B cell (primary cell): ENCODE measurements at regions not wholly inside any gene's neighbourhood (a gene's known extent, or its start where the extent isn't known, plus 50 kb on each side); places are given as distances from the start of the nearest gene placed in this dataset.

Experiments used
- ATAC-seq: fragments of 200-7000 bp; cut with Tn5 transposase; one replicate; pipeline ENCODE4 v1.10.0; 2021; ENCODE audit warnings: low read depth, mild to moderate bottlenecking, moderate number of reproducible peaks, moderate library complexity
- CTCF ChIA-PET: fragments of 350-600 bp; sonication (Branson Sonifier 250); formaldehyde crosslinking; loops from one replicate; lab custom pipeline; 2021; ENCODE audit warnings: antibody characterized with exemption, inconsistent platforms; lab: Charles Lee
- POLR2A ChIA-PET: fragments of 350-600 bp; sonication (Branson Sonifier 250); formaldehyde crosslinking; loops from one replicate; lab custom pipeline; 2021; ENCODE audit warnings: antibody characterized with exemption; lab: Charles Lee
- DNase-seq: peaks from one replicate; pipeline ENCODE4 v3.0.0; 2013
- H2AFZ ChIP-seq: 2 replicates; pipeline ENCODE4 v1.6.1; 2012; ENCODE audit warnings: mild to moderate bottlenecking, low read depth, low read length; ENCODE audit not compliant: insufficient read depth, poor library complexity, severe bottlenecking
- H3K27ac ChIP-seq, 2 donors: 1 replicate in 1 of 2; 2 replicates in 1 of 2; pipeline ENCODE4 v1.5.1; 2012 to 2013; ENCODE audit warnings: low read length in 2 of 2, mild to moderate bottlenecking in 2 of 2, moderate library complexity in 1 of 2
- H3K27me3 ChIP-seq, 4 experiments: fragments of 200-600 bp in 1 of 4; sonication (generic) in 1 of 4; replicated peaks in 1 of 4; 1 replicate in 2 of 4; 2 replicates in 2 of 4; pipeline versions ENCODE4 v1.6.1 to v1.7.0; 2013 to 2016; ENCODE audit warnings: low read length in 3 of 4, mild to moderate bottlenecking in 2 of 4, mixed read lengths in 1 of 4, moderate library complexity in 1 of 4; ENCODE audit not compliant: insufficient read depth in 4 of 4, control insufficient read depth in 3 of 4; ENCODE audit errors: control extremely low read depth in 1 of 4
- H3K36me3 ChIP-seq, 2 experiments: replicated peaks in 1 of 2; 1 replicate in 1 of 2; 2 replicates in 1 of 2; pipeline versions ENCODE4 v1.6.1 to v1.7.1; 2013; ENCODE audit warnings: low read length in 1 of 2; ENCODE audit not compliant: insufficient read depth in 2 of 2, control insufficient read depth in 1 of 2; ENCODE audit errors: control extremely low read depth in 1 of 2, extremely low read depth in 1 of 2
- H3K4me1 ChIP-seq, 2 donors: fragments of 200-600 bp in 1 of 2; sonication (generic) in 1 of 2; 1 replicate in 1 of 2; 2 replicates in 1 of 2; pipeline versions ENCODE4 v1.5.1 to v1.6.1; 2013 to 2017; ENCODE audit warnings: low read length in 2 of 2; ENCODE audit not compliant: control insufficient read depth in 2 of 2, insufficient read depth in 2 of 2
- H3K4me2 ChIP-seq: replicated peaks from 2 replicates; pipeline ENCODE3; 2012; ENCODE audit warnings: mild to moderate bottlenecking, low read depth, low read length; ENCODE audit not compliant: poor library complexity, severe bottlenecking
- H3K4me3 ChIP-seq, 5 experiments: fragments of 200-600 bp in 1 of 5; sonication (generic) in 1 of 5; 1 replicate in 3 of 5; 2 replicates in 2 of 5; pipeline versions ENCODE4 v1.5.1 to v1.7.0; 2011 to 2016; ENCODE audit warnings: low read length in 4 of 5, mild to moderate bottlenecking in 4 of 5, low read depth in 2 of 5, control low read depth in 1 of 5, moderate library complexity in 1 of 5; ENCODE audit not compliant: insufficient read depth in 1 of 5; ENCODE audit errors: control extremely low read depth in 1 of 5, extremely low read depth in 1 of 5
- H3K79me2 ChIP-seq: fragments of 200-600 bp; sonication (generic); one replicate; pipeline ENCODE4 v1.6.0; 2016; ENCODE audit warnings: low read length; ENCODE audit not compliant: control insufficient read depth, insufficient read depth
- H3K9ac ChIP-seq: fragments of 200-600 bp; sonication (generic); 2 replicates; pipeline ENCODE4 v1.6.1; 2017; ENCODE audit warnings: mild to moderate bottlenecking, low read length, moderate library complexity
- H3K9me3 ChIP-seq, 3 donors: one replicate each; pipeline versions ENCODE4 v1.6.1 to v1.7.1; 2013; ENCODE audit warnings: low read length in 2 of 3; ENCODE audit not compliant: control insufficient read depth in 2 of 3, insufficient read depth in 1 of 3; ENCODE audit errors: control extremely low read depth in 1 of 3
- H4K20me1 ChIP-seq: 2 replicates; pipeline ENCODE4 v1.6.0; 2012; ENCODE audit warnings: mild to moderate bottlenecking, low read length; ENCODE audit not compliant: insufficient read depth, control insufficient read depth, poor library complexity, severe bottlenecking
- H3K27ac Mint-ChIP-seq: one replicate; pipeline ENCODE4 v1.8.0; 2021; ENCODE audit warnings: mixed read lengths
- H3K27me3 Mint-ChIP-seq: one replicate; pipeline ENCODE4 v1.8.0; 2021; ENCODE audit warnings: mixed read lengths
- H3K4me1 Mint-ChIP-seq: one replicate; pipeline ENCODE4 v1.8.0; 2021; ENCODE audit warnings: mixed read lengths
- H3K4me3 Mint-ChIP-seq: one replicate; pipeline ENCODE4 v1.8.0; 2021; ENCODE audit warnings: mixed read lengths
- H3K9me3 Mint-ChIP-seq: one replicate; pipeline ENCODE4 v1.8.0; 2022; ENCODE audit warnings: mixed read lengths; ENCODE audit not compliant: insufficient read depth
- CTCF ChIP-seq: fragments of 200-600 bp; IDR thresholded peaks from one replicate; pipeline ENCODE4 v1.8.0; 2022; ENCODE audit warnings: antibody characterized with exemption, mild to moderate bottlenecking
- EZH2 ChIP-seq: IDR thresholded peaks from 2 replicates; pipeline ENCODE4 v1.6.1; 2012; ENCODE audit warnings: borderline replicate concordance, low read depth, mild to moderate bottlenecking, moderate library complexity, low read length; ENCODE audit not compliant: insufficient read depth, poor library complexity, severe bottlenecking
- WGBS: methylation state at CpG from one replicate; pipeline ENCODE4 v1.1.5; 2013; ENCODE audit warnings: missing lambda C conversion rate; ENCODE audit not compliant: insufficient coverage; 5-methylcytosine and 5-hydroxymethylcytosine counted together
- intact Hi-C: fragments of 100-400 bp; cut with micrococcal nuclease; formaldehyde crosslinking; loops from one replicate; pipeline ENCODE4 v1.10.0; 2022

GRCh38 chr12:109654357-109654756 lies 59.3 kb upstream of the FAM222A start:
- Mint-ChIP-seq H3K4me1 (no peaks in the 10 kb centered on the region), H3K9me3 (no peaks in the 10 kb centered on the region), H3K4me3 (no peak overlapping the region), H3K27ac (no peak overlapping the region), H3K27me3 (peaks cover 20% of the 10 kb centered on the region)
- Histone ChIP-seq H3K9me3 (no peaks in the 10 kb centered on the region), H3K27me3 (peaks cover 0 to 11% (median 1%) of the 10 kb centered on the region in 4 experiments), H4K20me1 (no peaks in the 10 kb centered on the region), H3K4me3 (no peak overlapping the region), H3K9ac (no peak overlapping the region), H2AFZ (no peak overlapping the region), H3K4me2 (no peak overlapping the region), H3K79me2 (no peaks in the 10 kb centered on the region), H3K36me3 (no peaks in the 10 kb centered on the region), H3K27ac (no peak overlapping the region), H3K4me1 (no peaks in the 10 kb centered on the region)
- 89% methylated on average over 13 of the region's 13 CpGs for WGBS
- TF ChIP-seq CTCF = no peak
- TF ChIP-seq EZH2 = no peak
- intact Hi-C loops = no loop called here
- DNase-seq (no peak), ATAC-seq (no peak)
- ChIA-PET POLR2A (no interaction called here), CTCF (no interaction called here)

- no peak overlapping the region for H3K4me2 ChIP-seq
- WGBS = 100% methylated on average over 2 of the region's 2 CpGs
Measured at GRCh38 chr12:109655578-109655977, 58.0 kb upstream of the FAM222A start.

More at GRCh38 chr12:109655578-109655977, 58.0 kb upstream of the FAM222A start:
- no peaks in the 10 kb centered on the region for H3K9me3 Mint-ChIP-seq
- TF ChIP-seq CTCF (no peak), EZH2 (no peak)
- no peaks in the 10 kb centered on the region for H3K79me2 ChIP-seq
- no peaks in the 10 kb centered on the region for H4K20me1 ChIP-seq
- no peak for DNase-seq
- no peaks in the 10 kb centered on the region for H3K4me1 ChIP-seq
- peaks cover 0 to 11% (median 1%) of the 10 kb centered on the region in 4 experiments for H3K27me3 ChIP-seq
- CTCF ChIA-PET = no interaction called here
- H3K36me3 ChIP-seq = no peaks in the 10 kb centered on the region
- H3K9ac ChIP-seq = no peak overlapping the region
- H3K27ac Mint-ChIP-seq = no peak overlapping the region
- H3K4me3 Mint-ChIP-seq = no peak overlapping the region
- intact Hi-C loops = no loop called here
- H3K27me3 Mint-ChIP-seq = peaks cover 14% of the 10 kb centered on the region
- no peak overlapping the region for H3K27ac ChIP-seq
- no peak overlapping the region for H3K4me3 ChIP-seq
- no peak overlapping the region for H2AFZ ChIP-seq
- ATAC-seq = no peak
- no peaks in the 10 kb centered on the region for H3K4me1 Mint-ChIP-seq
- H3K9me3 ChIP-seq = no peaks in the 10 kb centered on the region
- POLR2A ChIA-PET = no interaction called here
